ENCODE measurements at regions not wholly inside any gene's neighbourhood (a gene's known extent, or its start where the extent isn't known, plus 50 kb on each side); places are given as distances from the start of the nearest gene placed in this dataset.

DNA sequence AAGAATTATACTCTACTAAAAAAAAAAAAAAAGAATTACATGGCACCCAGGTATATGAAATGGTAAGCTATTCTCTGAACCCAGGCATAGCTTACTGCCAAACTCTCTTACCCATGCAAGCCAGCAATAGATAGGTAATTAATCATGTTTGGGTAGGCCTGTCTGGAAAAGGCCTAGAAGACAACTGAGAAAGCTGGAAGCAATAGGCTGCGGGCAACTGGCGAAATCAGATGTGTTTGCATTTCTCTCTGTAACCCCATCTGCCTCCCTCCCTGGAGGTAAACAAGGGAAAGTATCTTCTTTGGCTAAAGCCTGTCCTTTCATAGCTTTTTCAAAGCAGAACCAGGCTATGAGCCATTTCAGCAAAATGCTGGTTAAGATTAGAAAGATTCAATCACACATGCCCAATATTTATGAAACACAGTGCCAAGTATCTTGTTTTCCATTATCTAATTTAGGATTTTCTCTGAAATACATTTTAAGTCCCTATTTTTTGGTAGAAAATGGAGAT is 934.8 kb upstream of the DDX18 start:
- TF ChIP-seq, protein P1, sequence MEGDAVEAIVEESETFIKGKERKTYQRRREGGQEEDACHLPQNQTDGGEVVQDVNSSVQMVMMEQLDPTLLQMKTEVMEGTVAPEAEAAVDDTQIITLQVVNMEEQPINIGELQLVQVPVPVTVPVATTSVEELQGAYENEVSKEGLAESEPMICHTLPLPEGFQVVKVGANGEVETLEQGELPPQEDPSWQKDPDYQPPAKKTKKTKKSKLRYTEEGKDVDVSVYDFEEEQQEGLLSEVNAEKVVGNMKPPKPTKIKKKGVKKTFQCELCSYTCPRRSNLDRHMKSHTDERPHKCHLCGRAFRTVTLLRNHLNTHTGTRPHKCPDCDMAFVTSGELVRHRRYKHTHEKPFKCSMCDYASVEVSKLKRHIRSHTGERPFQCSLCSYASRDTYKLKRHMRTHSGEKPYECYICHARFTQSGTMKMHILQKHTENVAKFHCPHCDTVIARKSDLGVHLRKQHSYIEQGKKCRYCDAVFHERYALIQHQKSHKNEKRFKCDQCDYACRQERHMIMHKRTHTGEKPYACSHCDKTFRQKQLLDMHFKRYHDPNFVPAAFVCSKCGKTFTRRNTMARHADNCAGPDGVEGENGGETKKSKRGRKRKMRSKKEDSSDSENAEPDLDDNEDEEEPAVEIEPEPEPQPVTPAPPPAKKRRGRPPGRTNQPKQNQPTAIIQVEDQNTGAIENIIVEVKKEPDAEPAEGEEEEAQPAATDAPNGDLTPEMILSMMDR (IDR thresholded peaks at IDR 0.05; ENCODE audit: low read depth, low read length) = no peak
- no peak overlapping the region for H3K4me3 ChIP-seq (replicated peaks in 1 of 2; ENCODE audit: low read depth in 2 of 2, low read length in 2 of 2)
- no peak for DNase-seq (ENCODE audit: low read depth in 2 of 2)

DNA sequence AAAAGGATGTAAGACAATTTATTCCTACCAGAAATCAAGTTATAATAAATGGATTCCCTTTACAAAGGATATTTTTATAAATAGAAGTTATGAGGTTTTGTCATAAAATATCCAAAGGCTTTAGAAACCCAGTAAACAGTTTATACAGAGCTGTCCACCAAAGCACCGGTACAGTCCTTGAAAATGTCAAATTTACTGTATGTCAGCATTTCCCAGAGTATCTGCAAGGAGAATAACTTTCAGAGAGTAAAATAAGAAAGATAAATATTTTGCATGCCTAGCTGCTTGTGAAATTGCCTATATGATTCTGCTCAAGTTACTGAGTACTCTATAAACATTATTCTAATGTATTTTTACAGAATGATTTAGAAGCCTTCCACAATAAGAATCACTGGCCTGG is 923.3 kb upstream of the DDX18 start:
- DNase-seq (ENCODE audit: low read depth in 2 of 2) = no peak
- H3K4me3 ChIP-seq (replicated peaks in 1 of 2; ENCODE audit: low read depth in 2 of 2, low read length in 2 of 2) = no peak overlapping the region
- TF ChIP-seq, protein P1 (IDR thresholded peaks at IDR 0.05; ENCODE audit: low read depth, low read length) = no peak

DNA sequence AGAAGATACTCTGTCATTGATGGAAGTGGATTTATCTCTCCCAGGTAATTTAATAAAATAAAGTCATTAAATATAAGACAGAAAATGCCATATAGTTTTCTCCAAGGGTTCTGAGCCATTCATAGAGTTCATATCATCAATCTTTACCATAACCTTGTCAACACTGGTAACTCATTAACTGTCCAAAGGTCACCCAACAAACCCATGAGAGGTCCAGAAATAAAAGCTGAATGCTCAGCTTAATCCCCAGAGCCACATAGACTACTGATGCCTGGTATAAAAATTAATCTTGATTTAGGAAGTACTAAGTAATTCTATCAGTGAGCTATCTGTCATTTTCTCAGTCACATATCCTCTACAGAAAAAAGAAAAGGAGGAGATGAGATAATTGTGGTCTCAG is 903.0 kb upstream of the DDX18 start:
- no peak for DNase-seq (ENCODE audit: low read depth in 2 of 2)
- no peak overlapping the region for H3K4me3 ChIP-seq (replicated peaks in 1 of 2; ENCODE audit: low read depth in 2 of 2, low read length in 2 of 2)
- TF ChIP-seq, protein P1 (IDR thresholded peaks at IDR 0.05; ENCODE audit: low read depth, low read length) = no peak

DNA sequence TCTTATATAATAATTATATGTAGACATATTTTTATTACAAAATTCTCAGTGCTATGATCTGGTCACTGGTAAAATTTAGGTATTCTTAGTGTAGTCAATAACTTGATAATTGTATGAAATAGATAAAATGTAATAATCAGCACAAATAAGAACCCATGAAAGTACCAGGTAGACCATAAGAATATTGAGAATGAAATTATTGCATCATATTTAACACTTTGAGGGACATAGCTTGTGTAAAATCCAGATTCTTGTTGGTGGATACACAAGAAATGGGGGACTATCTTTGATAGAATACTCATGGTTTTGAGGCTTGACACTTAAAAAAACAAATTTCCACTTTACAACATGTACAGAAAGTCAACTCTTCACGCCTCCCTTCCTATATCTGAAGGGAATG is 898.8 kb upstream of the DDX18 start:
- H3K4me3 ChIP-seq (replicated peaks in 1 of 2; ENCODE audit: low read depth in 2 of 2, low read length in 2 of 2) = no peak overlapping the region
- TF ChIP-seq, protein P1 (IDR thresholded peaks at IDR 0.05; ENCODE audit: low read depth, low read length) = no peak
- DNase-seq (ENCODE audit: low read depth in 2 of 2) = no peak

DNA sequence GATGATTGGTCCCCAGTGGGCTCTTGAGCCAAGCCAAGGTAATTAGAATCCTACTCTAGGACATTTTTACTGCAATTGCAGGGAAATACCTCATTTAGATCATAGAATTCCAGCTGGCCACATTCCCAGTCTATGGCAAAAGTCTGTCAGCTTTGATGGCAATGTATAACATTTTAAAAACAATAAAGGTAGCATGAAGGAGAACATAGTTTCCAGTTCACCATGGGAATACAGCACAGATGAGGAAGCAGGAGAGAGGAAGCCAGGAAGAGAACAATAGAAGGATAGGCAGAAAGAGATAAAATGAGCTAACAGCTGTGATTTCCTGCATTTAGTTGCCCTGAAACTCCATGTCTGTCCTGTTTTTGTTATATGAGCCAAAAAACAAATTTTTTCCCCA is 897.3 kb upstream of the DDX18 start:
- DNase-seq (ENCODE audit: low read depth in 2 of 2) = no peak
- TF ChIP-seq, protein P1 (IDR thresholded peaks at IDR 0.05; ENCODE audit: low read depth, low read length) = no peak
- no peak overlapping the region for H3K4me3 ChIP-seq (replicated peaks in 1 of 2; ENCODE audit: low read depth in 2 of 2, low read length in 2 of 2)

DNA sequence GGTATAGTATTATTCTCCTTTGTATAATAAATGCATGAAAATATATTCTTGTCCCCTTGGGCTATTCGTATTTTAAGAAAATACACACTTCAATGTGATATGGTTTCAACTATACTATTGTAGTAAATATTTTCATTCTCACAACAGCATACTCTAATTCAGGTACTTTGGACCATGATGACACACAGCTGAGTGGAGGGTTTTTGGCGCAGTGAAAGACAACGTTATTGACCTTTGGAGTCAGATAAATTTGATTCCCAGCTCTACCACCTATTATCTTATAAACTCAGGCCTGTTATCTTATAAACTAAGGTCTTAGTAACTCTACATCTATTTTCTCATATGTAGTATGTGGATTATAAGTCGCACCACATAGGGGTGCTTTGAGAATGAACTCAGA is 895.9 kb upstream of the DDX18 start:
- TF ChIP-seq, protein P1 (IDR thresholded peaks at IDR 0.05; ENCODE audit: low read depth, low read length) = no peak
- no peak overlapping the region for H3K4me3 ChIP-seq (replicated peaks in 1 of 2; ENCODE audit: low read depth in 2 of 2, low read length in 2 of 2)
- DNase-seq (ENCODE audit: low read depth in 2 of 2) = no peak

DNA sequence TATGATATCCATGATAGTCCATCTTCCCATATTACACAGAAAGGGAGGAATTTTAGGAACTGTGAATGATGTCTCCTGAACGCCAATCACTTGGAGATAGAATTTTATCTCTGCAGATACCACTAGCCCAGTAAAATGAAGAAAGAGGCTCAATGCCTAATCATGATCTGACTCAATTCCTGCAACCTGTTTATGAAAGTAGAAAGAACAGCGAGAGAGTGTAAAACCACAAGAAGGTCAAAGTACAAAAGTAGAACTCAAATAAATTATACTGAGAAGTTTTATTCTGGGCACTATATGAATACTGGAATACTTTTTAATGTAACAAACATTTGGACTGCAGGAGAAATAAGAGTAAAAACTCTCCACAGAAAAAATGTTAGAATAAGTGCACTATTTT is 892.1 kb upstream of the DDX18 start:
- DNase-seq (ENCODE audit: low read depth in 2 of 2) = no peak
- no peak overlapping the region for H3K4me3 ChIP-seq (replicated peaks in 1 of 2; ENCODE audit: low read depth in 2 of 2, low read length in 2 of 2)
- TF ChIP-seq, protein P1 (IDR thresholded peaks at IDR 0.05; ENCODE audit: low read depth, low read length) = no peak

Data from cardiac fibroblast (primary cell).